ENCODE measurements at regions not wholly inside any gene's neighbourhood (a gene's known extent, or its start where the extent isn't known, plus 50 kb on each side); places are given as distances from the start of the nearest gene placed in this dataset.

GRCh38 chr6:97863697-97864096 lies 580.7 kb upstream of the MMS22L start:
- Histone ChIP-seq H3K79me2 (ENCODE audit: control insufficient read depth, low read length) (no peaks in the 10 kb centered on the region), H3K27me3 (ENCODE audit: control insufficient read depth, low read length) (no peaks in the 10 kb centered on the region), H3K27ac (ENCODE audit: low read depth, low read length) (no peak overlapping the region), H3K36me3 (ENCODE audit: control insufficient read depth, low read length) (no peaks in the 10 kb centered on the region), H3F3A (ENCODE audit: control insufficient read depth, insufficient read depth) (no peaks in the 10 kb centered on the region), H3K4me2 (ENCODE audit: low read length) (no peak overlapping the region), H3K4me1 (ENCODE audit: control insufficient read depth, low read length) (no peaks in the 10 kb centered on the region), H3K9me3 (ENCODE audit: control insufficient read depth, insufficient read depth, low read length) (no peaks in the 10 kb centered on the region), H3K9me2 (replicated peaks; ENCODE audit: control insufficient read depth, low read length) (no peaks in the 10 kb centered on the region), H3K4me3 (ENCODE audit: low read length) (no peak overlapping the region), H4K20me1 (ENCODE audit: control insufficient read depth, insufficient read depth, low read depth, low read length) (no peaks in the 10 kb centered on the region)
- TF ChIP-seq, protein P1, sequence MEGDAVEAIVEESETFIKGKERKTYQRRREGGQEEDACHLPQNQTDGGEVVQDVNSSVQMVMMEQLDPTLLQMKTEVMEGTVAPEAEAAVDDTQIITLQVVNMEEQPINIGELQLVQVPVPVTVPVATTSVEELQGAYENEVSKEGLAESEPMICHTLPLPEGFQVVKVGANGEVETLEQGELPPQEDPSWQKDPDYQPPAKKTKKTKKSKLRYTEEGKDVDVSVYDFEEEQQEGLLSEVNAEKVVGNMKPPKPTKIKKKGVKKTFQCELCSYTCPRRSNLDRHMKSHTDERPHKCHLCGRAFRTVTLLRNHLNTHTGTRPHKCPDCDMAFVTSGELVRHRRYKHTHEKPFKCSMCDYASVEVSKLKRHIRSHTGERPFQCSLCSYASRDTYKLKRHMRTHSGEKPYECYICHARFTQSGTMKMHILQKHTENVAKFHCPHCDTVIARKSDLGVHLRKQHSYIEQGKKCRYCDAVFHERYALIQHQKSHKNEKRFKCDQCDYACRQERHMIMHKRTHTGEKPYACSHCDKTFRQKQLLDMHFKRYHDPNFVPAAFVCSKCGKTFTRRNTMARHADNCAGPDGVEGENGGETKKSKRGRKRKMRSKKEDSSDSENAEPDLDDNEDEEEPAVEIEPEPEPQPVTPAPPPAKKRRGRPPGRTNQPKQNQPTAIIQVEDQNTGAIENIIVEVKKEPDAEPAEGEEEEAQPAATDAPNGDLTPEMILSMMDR (IDR thresholded peaks at IDR 0.05; ENCODE audit: low read depth, low read length, poor library complexity, severe bottlenecking): no peak
- TF ChIP-seq EZH2phosphoT487 (IDR thresholded peaks at IDR 0.05; ENCODE audit: borderline replicate concordance, low read length): no peak

- Histone ChIP-seq H3K27me3 (ENCODE audit: control insufficient read depth, low read length) (no peaks in the 10 kb centered on the region), H3K4me1 (ENCODE audit: control insufficient read depth, low read length) (no peaks in the 10 kb centered on the region), H3K36me3 (ENCODE audit: control insufficient read depth, low read length) (no peaks in the 10 kb centered on the region), H3K27ac (ENCODE audit: low read depth, low read length) (no peak overlapping the region), H3K4me3 (ENCODE audit: low read length) (no peak overlapping the region), H3K9me2 (replicated peaks; ENCODE audit: control insufficient read depth, low read length) (no peaks in the 10 kb centered on the region), H4K20me1 (ENCODE audit: control insufficient read depth, insufficient read depth, low read depth, low read length) (no peaks in the 10 kb centered on the region), H3K9me3 (ENCODE audit: control insufficient read depth, insufficient read depth, low read length) (no peaks in the 10 kb centered on the region), H3K79me2 (ENCODE audit: control insufficient read depth, low read length) (no peaks in the 10 kb centered on the region), H3F3A (ENCODE audit: control insufficient read depth, insufficient read depth) (no peaks in the 10 kb centered on the region), H3K4me2 (ENCODE audit: low read length) (no peak overlapping the region)
- TF ChIP-seq, protein P1 (IDR thresholded peaks at IDR 0.05; ENCODE audit: low read depth, low read length, poor library complexity, severe bottlenecking): no peak
- no peak for TF ChIP-seq EZH2phosphoT487 (IDR thresholded peaks at IDR 0.05; ENCODE audit: borderline replicate concordance, low read length)
Observed at GRCh38 chr6:97864366-97864765, 581.4 kb upstream of the MMS22L start.

- TF ChIP-seq EZH2phosphoT487 (IDR thresholded peaks at IDR 0.05; ENCODE audit: borderline replicate concordance, low read length): no peak
- TF ChIP-seq, protein P1 (IDR thresholded peaks at IDR 0.05; ENCODE audit: low read depth, low read length, poor library complexity, severe bottlenecking): no peak
- Histone ChIP-seq H3K4me2 (ENCODE audit: low read length) (no peak overlapping the region), H3K9me3 (ENCODE audit: control insufficient read depth, insufficient read depth, low read length) (no peaks in the 10 kb centered on the region), H3K27ac (ENCODE audit: low read depth, low read length) (no peak overlapping the region), H3K36me3 (ENCODE audit: control insufficient read depth, low read length) (no peaks in the 10 kb centered on the region), H3K4me1 (ENCODE audit: control insufficient read depth, low read length) (no peaks in the 10 kb centered on the region), H3K9me2 (replicated peaks; ENCODE audit: control insufficient read depth, low read length) (no peaks in the 10 kb centered on the region), H3K79me2 (ENCODE audit: control insufficient read depth, low read length) (no peaks in the 10 kb centered on the region), H3K4me3 (ENCODE audit: low read length) (no peak overlapping the region), H3F3A (ENCODE audit: control insufficient read depth, insufficient read depth) (no peaks in the 10 kb centered on the region), H3K27me3 (ENCODE audit: control insufficient read depth, low read length) (no peaks in the 10 kb centered on the region), H4K20me1 (ENCODE audit: control insufficient read depth, insufficient read depth, low read depth, low read length) (no peaks in the 10 kb centered on the region)
Observed at GRCh38 chr6:97864826-97865225, 581.8 kb upstream of the MMS22L start.

- no peaks in the 10 kb centered on the region for H3K4me1 ChIP-seq (ENCODE audit: control insufficient read depth, low read length)
- no peaks in the 10 kb centered on the region for H3F3A ChIP-seq (ENCODE audit: control insufficient read depth, insufficient read depth)
- H3K9me2 ChIP-seq (replicated peaks; ENCODE audit: control insufficient read depth, low read length): no peaks in the 10 kb centered on the region
- no peaks in the 10 kb centered on the region for H3K36me3 ChIP-seq (ENCODE audit: control insufficient read depth, low read length)
- TF ChIP-seq EZH2phosphoT487 (IDR thresholded peaks at IDR 0.05; ENCODE audit: borderline replicate concordance, low read length): no peak
- TF ChIP-seq, protein P1 (IDR thresholded peaks at IDR 0.05; ENCODE audit: low read depth, low read length, poor library complexity, severe bottlenecking): no peak
- no peaks in the 10 kb centered on the region for H4K20me1 ChIP-seq (ENCODE audit: control insufficient read depth, insufficient read depth, low read depth, low read length)
- no peak overlapping the region for H3K4me2 ChIP-seq (ENCODE audit: low read length)
- H3K9me3 ChIP-seq (ENCODE audit: control insufficient read depth, insufficient read depth, low read length): no peaks in the 10 kb centered on the region
- H3K4me3 ChIP-seq (ENCODE audit: low read length): no peak overlapping the region
- no peaks in the 10 kb centered on the region for H3K27me3 ChIP-seq (ENCODE audit: control insufficient read depth, low read length)
- H3K27ac ChIP-seq (ENCODE audit: low read depth, low read length): no peak overlapping the region
- no peaks in the 10 kb centered on the region for H3K79me2 ChIP-seq (ENCODE audit: control insufficient read depth, low read length)
Observed at GRCh38 chr6:97865612-97866011, 582.6 kb upstream of the MMS22L start.
